GM12878 (cell line): ENCODE measurements at regions not wholly inside any gene's neighbourhood (a gene's known extent, or its start where the extent isn't known, plus 50 kb on each side); places are given as distances from the start of the nearest gene placed in this dataset.

Source experiments
- ATAC-seq: fragments of 200-7000 bp; cut with Tn5 transposase; 3 replicates; pipeline ENCODE4 v1.9.1; 2020; ENCODE audit warnings: mild to moderate bottlenecking, moderate library complexity
- BruUV-seq: library from RNA; stranded (reverse); fragments of 400-500 nt; replicated peaks from 2 replicates; lab custom pipeline; 2021; lab: Mats Ljungman, UMichigan
- CTCF ChIA-PET: fragments of 300-600 bp; sonication (Branson Sonifier 250); formaldehyde crosslinking; extraction: SDS; loops from one replicate; lab custom pipeline; 2021; ENCODE audit warnings: inconsistent platforms; lab: Yijun Ruan, JAX
- POLR2A ChIA-PET: fragments of 350-600 bp; formaldehyde crosslinking; extraction: SDS; loops from one replicate; lab custom pipeline; 2021; ENCODE audit warnings: inconsistent platforms; lab: Charles Lee
- RAD21 ChIA-PET: fragments of 300-600 bp; sonication (Branson Sonifier 250); formaldehyde crosslinking; loops from one replicate; lab custom pipeline; 2023; ENCODE audit warnings: antibody characterized with exemption; ENCODE audit not compliant: unreplicated experiment; lab: Charles Lee
- SMC1A ChIA-PET: fragments of 300-600 bp; sonication (Branson Sonifier 250); formaldehyde crosslinking; loops from one replicate; lab custom pipeline; 2023; ENCODE audit not compliant: unreplicated experiment, uncharacterized antibody; lab: Charles Lee
- DNase-seq: peaks from one replicate; pipeline ENCODE4 v3.0.0-alpha.2; 2011; ENCODE audit warnings: low read depth, low spot score
- FAIRE-seq: peaks from 3 replicates; lab custom pipeline; 2011; peaks lifted over from hg19 to GRCh38; lab: Jason Lieb, UNC
- H2AFZ ChIP-seq: 2 replicates; pipeline ENCODE4 v1.6.0; 2011; ENCODE audit warnings: low read depth, low read length, control low read depth; ENCODE audit not compliant: control insufficient read depth
- H3K27ac ChIP-seq: 2 replicates; pipeline ENCODE4 v1.5.1; 2011; ENCODE audit warnings: control low read depth; ENCODE audit not compliant: control insufficient read depth, insufficient read depth
- H3K27me3 ChIP-seq, 2 experiments: replicated peaks in 1 of 2; 2 replicates each; pipeline versions ENCODE4 v1.6.0 to v1.6.1; 2011; ENCODE audit warnings: low read length in 1 of 2; ENCODE audit not compliant: control insufficient read depth in 2 of 2, insufficient read depth in 2 of 2
- H3K36me3 ChIP-seq, 2 experiments: 2 replicates each; pipeline ENCODE4 v1.5.1; 2011; ENCODE audit warnings: low read length in 1 of 2; ENCODE audit not compliant: control insufficient read depth in 2 of 2, insufficient read depth in 2 of 2
- H3K4me1 ChIP-seq: 2 replicates; pipeline ENCODE4 v1.6.1; 2011; ENCODE audit warnings: mild to moderate bottlenecking, low read length, moderate library complexity, mixed read lengths; ENCODE audit not compliant: control insufficient read depth, insufficient read depth
- H3K4me2 ChIP-seq: 2 replicates; pipeline ENCODE4 v1.6.0; 2011; ENCODE audit warnings: control low read depth; ENCODE audit not compliant: control insufficient read depth, insufficient read depth
- H3K4me3 ChIP-seq: fragments of 200-600 bp; sonication (generic); 2 replicates; pipeline ENCODE4 v1.5.1; 2016
- H3K79me2 ChIP-seq: 2 replicates; pipeline ENCODE4 v1.6.0; 2011; ENCODE audit warnings: low read length; ENCODE audit not compliant: control insufficient read depth, insufficient read depth
- H3K9ac ChIP-seq: 2 replicates; pipeline ENCODE4 v1.8.0; 2011; ENCODE audit warnings: low read length, control low read depth, mixed read lengths; ENCODE audit not compliant: control insufficient read depth, insufficient read depth
- H3K9me3 ChIP-seq: replicated peaks from 3 replicates; pipeline ENCODE4 v1.5.1; 2011; ENCODE audit warnings: mild to moderate bottlenecking, low read length; ENCODE audit not compliant: control insufficient read depth, insufficient read depth
- H4K20me1 ChIP-seq: 2 replicates; pipeline ENCODE4 v1.6.0; 2011; ENCODE audit not compliant: control insufficient read depth, insufficient read depth
- ASH2L ChIP-seq: fragments of 300-600, 200-600 bp; sonication (generic); IDR thresholded peaks from 2 replicates; pipeline ENCODE4 v1.6.1; 2017; ENCODE audit warnings: low read depth, mild to moderate bottlenecking, borderline replicate concordance
- CEBPZ ChIP-seq: fragments of 150-350 bp; IDR thresholded peaks from 2 replicates; pipeline ENCODE4 v1.6.1; 2016; ENCODE audit warnings: low read depth, low read length
- LARP7 ChIP-seq: fragments of 450-650 bp; IDR thresholded peaks from 2 replicates; pipeline ENCODE4 v1.6.1; 2017; ENCODE audit warnings: mild to moderate bottlenecking
- NKRF ChIP-seq: fragments of 450-650 bp; conservative IDR thresholded peaks from 2 replicates; pipeline ENCODE4 v1.6.1; 2017; ENCODE audit warnings: mild to moderate bottlenecking, moderate library complexity
- RUNX3 ChIP-seq: IDR thresholded peaks from 2 replicates; pipeline ENCODE4 v1.6.1; 2012; ENCODE audit warnings: low read length, inconsistent platforms
- SIN3A ChIP-seq: IDR thresholded peaks from 2 replicates; pipeline ENCODE4 v1.6.1; 2012; ENCODE audit warnings: low read depth, low read length, improper control_type of control experiment
- SMAD5 ChIP-seq: IDR thresholded peaks from 2 replicates; pipeline ENCODE4 v1.6.1; 2016; ENCODE audit warnings: antibody characterized with exemption, low read depth
- TCF12 ChIP-seq: IDR thresholded peaks from 2 replicates; pipeline ENCODE4 v1.6.1; 2011; ENCODE audit warnings: low read depth, mild to moderate bottlenecking, low read length
- TCF7 ChIP-seq: IDR thresholded peaks from 2 replicates; pipeline ENCODE4 v1.6.1; 2014; ENCODE audit warnings: antibody characterized with exemption, borderline replicate concordance
- ZBTB33 ChIP-seq: fragments of 450-650 bp; IDR thresholded peaks from 2 replicates; pipeline ENCODE4 v1.6.1; 2017; ENCODE audit warnings: mild to moderate bottlenecking
- WGBS: methylation state at CpG from one replicate; pipeline ENCODE4 v1.1.6; 2016; ENCODE audit warnings: low lambda C conversion rate; ENCODE audit not compliant: insufficient replicate concordance, insufficient coverage; ENCODE audit errors: missing lambda C conversion rate; 5-methylcytosine and 5-hydroxymethylcytosine counted together
- in situ Hi-C: fragments of 300-500 bp; cut with MboI; formaldehyde crosslinking; loops from 9 replicates; pipeline ENCODE4 v1.14.3; 2018; ENCODE audit warnings: mixed read lengths
- intact Hi-C: fragments of 100-400 bp; cut with micrococcal nuclease; formaldehyde crosslinking; loops from one replicate; pipeline ENCODE4 v1.14.2; 2022; ENCODE audit not compliant: unreplicated experiment

- H3K9me3 ChIP-seq = no peaks in the 10 kb centered on the region
- no peak for ATAC-seq
- no peak overlapping the region for H2AFZ ChIP-seq
- no peak for FAIRE-seq
- no peak overlapping the region for H3K4me3 ChIP-seq
- H4K20me1 ChIP-seq = no peaks in the 10 kb centered on the region
- ChIA-PET SMC1A (interaction anchor here (0.6 kb wide), 1 partner anchor 1084 kb away, joined by 3 read pairs; no protein-coding TSS in a partner anchor), POLR2A (no interaction called here), CTCF (no interaction called here), RAD21 (no interaction called here)
- BruUV-seq = no TSS peak
- H3K27ac ChIP-seq = no peak overlapping the region
- no peak for DNase-seq
- no peak overlapping the region for H3K9ac ChIP-seq
- no peaks in the 10 kb centered on the region for H3K27me3 ChIP-seq
- in situ Hi-C loops = no loop called here
- TF ChIP-seq TCF7 = no peak
- TF ChIP-seq ZBTB33 = no peak
- no peak for TF ChIP-seq RUNX3
- TF ChIP-seq SIN3A = no peak
- no peak for TF ChIP-seq ASH2L
- TF ChIP-seq SMAD5 = no peak
- TF ChIP-seq TCF12 = no peak
- no peak for TF ChIP-seq LARP7
- TF ChIP-seq NKRF = no peak
- no peak for TF ChIP-seq CEBPZ
- TF ChIP-seq, all 136 proteins: peak for 0
- no peaks in the 10 kb centered on the region for H3K4me1 ChIP-seq
- no peaks in the 10 kb centered on the region for H3K79me2 ChIP-seq
- WGBS = 12% methylated on average over 6 of the region's 6 CpGs
- H3K4me2 ChIP-seq = no peak overlapping the region
- H3K36me3 ChIP-seq = no peaks in the 10 kb centered on the region
- intact Hi-C loops = no loop called here
Observed at GRCh38 chr20:40617594-40617993, 71.4 kb downstream of the MAFB start.
